SK-N-MC (cell line): ENCODE measurements at regions not wholly inside any gene's neighbourhood (a gene's known extent, or its start where the extent isn't known, plus 50 kb on each side); places are given as distances from the start of the nearest gene placed in this dataset.

Experiments
- EZH2 ChIP-seq: fragments of 200-600 bp; sonication (generic); IDR thresholded peaks from one replicate; pipeline ENCODE4 v1.6.1; 2017; ENCODE audit warnings: antibody characterized with exemption
- FOXP2 ChIP-seq: optimal IDR thresholded peaks from 2 replicates; pipeline ENCODE3; 2011; ENCODE audit warnings: mild to moderate bottlenecking, moderate library complexity; ENCODE audit not compliant: insufficient read depth; ENCODE audit errors: extremely low read length, control extremely low read depth
- POLR2AphosphoS5 ChIP-seq: IDR thresholded peaks from 2 replicates; pipeline ENCODE4 v1.6.1; 2012; ENCODE audit warnings: mild to moderate bottlenecking, low read depth, low read length, borderline replicate concordance

- no peak for TF ChIP-seq POLR2AphosphoS5
- TF ChIP-seq EZH2 = no peak
- no peak for TF ChIP-seq FOXP2
These were observed 121.2 kb upstream of the ADARB2 start for GRCh38 chr10:1858547-1858946.
